Stomach (tissue), 4 donors: ENCODE measurements at regions not wholly inside any gene's neighbourhood (a gene's known extent, or its start where the extent isn't known, plus 50 kb on each side); places are given as distances from the start of the nearest gene placed in this dataset.

Experiments
- CTCF ChIP-seq, 7 experiments: fragments of 450-650 bp in 4 of 7; fragments of 200-600 bp in 3 of 7; sonication (generic) in 3 of 7; IDR thresholded peaks; one replicate each; pipeline ENCODE4 v1.5.1; 2016 to 2019; ENCODE audit warnings: antibody characterized with exemption in 7 of 7, control low read depth in 2 of 7, mild to moderate bottlenecking in 1 of 7
- EP300 ChIP-seq: sonication (generic); formaldehyde crosslinking; IDR thresholded peaks from one replicate; pipeline ENCODE4 v1.6.1; 2017; ENCODE audit warnings: antibody characterized with exemption
- POLR2A ChIP-seq, 4 donors: fragments of 450-650 bp; IDR thresholded peaks; one replicate each; pipeline ENCODE4 v1.6.1; 2016; ENCODE audit warnings: antibody characterized with exemption in 4 of 4, control low read depth in 2 of 4, mild to moderate bottlenecking in 1 of 4, moderate library complexity in 1 of 4
- POLR2AphosphoS5 ChIP-seq, 3 donors: sonication (generic); formaldehyde crosslinking; IDR thresholded peaks; one replicate each; pipeline ENCODE4 v1.6.1; 2016; ENCODE audit warnings: antibody characterized with exemption in 3 of 3

DNA sequence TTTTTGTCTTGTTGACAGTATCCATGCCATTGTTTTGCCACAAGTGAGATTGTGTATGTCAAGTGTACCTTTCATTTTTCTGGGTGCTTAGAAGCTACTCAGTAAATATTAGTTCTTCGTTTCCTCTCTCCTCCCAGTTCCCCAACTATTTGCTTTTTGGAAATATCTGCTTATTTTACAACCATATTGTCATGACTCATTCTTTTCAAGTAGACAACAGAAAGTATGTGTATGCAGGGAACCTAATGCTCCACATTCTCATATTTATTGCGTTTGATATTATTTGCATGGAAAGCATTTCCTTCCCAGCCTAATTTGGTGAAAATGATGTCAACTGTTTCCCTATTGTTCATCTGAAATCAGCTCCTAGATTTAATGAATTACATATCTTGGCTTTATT, 483.7 kb upstream of the RIOK2 start:
- TF ChIP-seq POLR2A (IDR thresholded peaks at IDR 0.05) (no peak), CTCF (IDR thresholded peaks at IDR 0.05) (no peak), POLR2AphosphoS5 (IDR thresholded peaks at IDR 0.05) (no peak), EP300 (no peak)
